ENCODE measurements at regions not wholly inside any gene's neighbourhood (a gene's known extent, or its start where the extent isn't known, plus 50 kb on each side); places are given as distances from the start of the nearest gene placed in this dataset.

- no peak for TF ChIP-seq CTCF (IDR thresholded peaks at IDR 0.05; ENCODE audit: borderline replicate concordance, extremely low read depth, low read length, poor library complexity, severe bottlenecking)
- TF ChIP-seq EZH2 (IDR thresholded peaks at IDR 0.05; ENCODE audit: borderline replicate concordance, low read depth, low read length, severe bottlenecking): no peak
Observed at GRCh38 chr3:193821151-193821668, 228.2 kb downstream of the OPA1 start.
